PFSK-1 (cell line): ENCODE measurements at regions not wholly inside any gene's neighbourhood (a gene's known extent, or its start where the extent isn't known, plus 50 kb on each side); places are given as distances from the start of the nearest gene placed in this dataset.

Experiments used
- FOXP2 ChIP-seq: optimal IDR thresholded peaks from 2 replicates; pipeline ENCODE3; 2011; ENCODE audit warnings: borderline replicate concordance, control low read depth, inconsistent platforms; ENCODE audit not compliant: insufficient read depth; ENCODE audit errors: extremely low read length, extremely low read depth
- POLR2AphosphoS5 ChIP-seq: IDR thresholded peaks from 2 replicates; pipeline ENCODE4 v1.6.1; 2012; ENCODE audit warnings: low read depth, mild to moderate bottlenecking, control low read depth, low read length, moderate library complexity
- REST ChIP-seq, 2 experiments: IDR thresholded peaks; 2 replicates each; pipeline versions ENCODE4 v1.6.1 to v1.8.0; 2011 to 2012; ENCODE audit warnings: low read depth in 2 of 2, low read length in 2 of 2, control low read depth in 1 of 2, inconsistent platforms in 1 of 2, mild to moderate bottlenecking in 1 of 2, moderate library complexity in 1 of 2; ENCODE audit not compliant: insufficient read depth in 1 of 2
- SIN3A ChIP-seq: IDR thresholded peaks from 2 replicates; pipeline ENCODE4 v1.6.1; 2012; ENCODE audit warnings: mild to moderate bottlenecking, low read length, moderate library complexity, borderline replicate concordance; ENCODE audit not compliant: insufficient read depth
- TAF1 ChIP-seq: IDR thresholded peaks from 2 replicates; pipeline ENCODE4 v1.6.1; 2012; ENCODE audit warnings: low read length, control low read depth, borderline replicate concordance; ENCODE audit not compliant: insufficient read depth

- TF ChIP-seq REST (IDR thresholded peaks at IDR 0.05; ENCODE audit: insufficient read depth in 1 of 2, low read depth in 2 of 2, low read length in 2 of 2), result no peak
- TF ChIP-seq TAF1, result no peak
- no peak for TF ChIP-seq FOXP2
- TF ChIP-seq POLR2AphosphoS5, result no peak
- no peak for TF ChIP-seq SIN3A
Measured at GRCh38 chr2:67891642-67892041, 171.2 kb downstream of the C1D start.

GRCh38 chr2:67892339-67892846 is 170.4 kb downstream of the C1D start:
- TF ChIP-seq REST (IDR thresholded peaks at IDR 0.05; ENCODE audit: insufficient read depth in 1 of 2, low read depth in 2 of 2, low read length in 2 of 2) (no peak), TAF1 (no peak), POLR2AphosphoS5 (no peak), FOXP2 (no peak), SIN3A (no peak)

- no peak for TF ChIP-seq TAF1
- no peak for TF ChIP-seq SIN3A
- TF ChIP-seq FOXP2, result no peak
- TF ChIP-seq POLR2AphosphoS5, result no peak
- TF ChIP-seq REST (IDR thresholded peaks at IDR 0.05; ENCODE audit: insufficient read depth in 1 of 2, low read depth in 2 of 2, low read length in 2 of 2), result no peak
Measured at GRCh38 chr2:67895227-67895941, 167.4 kb downstream of the C1D start.

GRCh38 chr2:67896076-67896475 is 166.7 kb downstream of the C1D start:
- TF ChIP-seq SIN3A (no peak), FOXP2 (no peak), TAF1 (no peak), REST (IDR thresholded peaks at IDR 0.05; ENCODE audit: insufficient read depth in 1 of 2, low read depth in 2 of 2, low read length in 2 of 2) (no peak), POLR2AphosphoS5 (no peak)

GRCh38 chr2:67896476-67896875 is 166.3 kb downstream of the C1D start:
- TF ChIP-seq REST (IDR thresholded peaks at IDR 0.05; ENCODE audit: insufficient read depth in 1 of 2, low read depth in 2 of 2, low read length in 2 of 2) (no peak), SIN3A (no peak), TAF1 (no peak), FOXP2 (no peak), POLR2AphosphoS5 (no peak)
